Bone marrow (tissue), 2 donors: ENCODE measurements at regions not wholly inside any gene's neighbourhood (a gene's known extent, or its start where the extent isn't known, plus 50 kb on each side); places are given as distances from the start of the nearest gene placed in this dataset.

Experiments used
- DNase-seq, 2 donors: peaks; one replicate each; lab custom pipeline; 2025; lab: John Stamatoyannopoulos, UW

DNA sequence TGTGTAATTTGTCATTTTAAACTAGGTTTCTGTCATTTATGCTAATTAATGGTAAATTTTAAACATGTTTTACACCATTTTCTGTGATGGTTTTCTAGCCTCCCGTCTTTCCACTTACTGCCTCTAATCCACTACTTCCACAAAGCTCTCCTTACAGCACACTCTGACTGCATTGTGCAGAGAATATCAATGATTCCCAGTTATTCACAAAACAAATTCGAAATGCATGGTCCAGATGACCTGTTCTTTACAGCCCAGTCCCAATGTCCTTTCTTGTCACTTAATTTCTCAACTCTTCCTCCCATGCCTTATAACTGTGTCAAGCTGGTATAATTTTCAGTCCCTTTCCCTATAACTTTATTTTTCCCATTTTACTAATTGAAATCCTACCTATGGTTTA is 770.5 kb downstream of the USP25 start:
- no peak for DNase-seq

DNA sequence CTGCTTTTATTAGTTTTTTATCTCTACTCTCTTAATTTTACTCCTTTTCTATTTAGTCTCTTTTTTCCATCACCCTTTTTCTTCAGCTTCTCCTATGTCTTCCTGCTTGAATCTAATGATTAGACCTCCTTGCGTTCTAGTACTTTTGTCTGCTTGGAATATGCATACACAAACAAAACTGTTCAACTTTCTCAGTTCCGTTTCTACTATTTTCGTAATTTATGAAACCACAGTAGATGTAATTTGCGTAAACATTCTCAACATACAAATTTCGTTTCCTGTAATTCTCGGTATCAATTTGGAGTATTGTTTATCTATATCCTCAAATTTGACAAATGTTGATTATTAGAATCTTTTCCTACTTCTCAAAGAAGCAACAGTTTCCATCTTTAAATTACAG is 772.5 kb downstream of the USP25 start:
- no peak for DNase-seq

DNA sequence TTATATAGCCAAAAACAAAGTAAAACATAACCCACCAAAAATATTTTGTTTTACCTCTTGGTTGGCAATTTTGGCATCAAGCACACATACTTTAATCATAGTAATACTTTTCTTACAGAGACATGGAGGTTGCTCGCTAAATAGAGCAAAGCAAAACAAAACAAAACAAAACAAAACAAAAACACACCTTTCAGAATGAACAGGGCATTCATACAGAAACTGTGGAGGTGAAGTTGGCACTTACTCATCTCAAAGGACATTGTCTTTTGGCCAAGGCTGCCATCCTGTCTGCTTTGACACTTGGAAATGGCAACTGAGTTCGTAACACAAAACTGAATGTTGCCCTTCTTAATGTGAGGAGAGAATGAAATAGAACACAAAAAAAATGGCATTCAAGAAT is 773.1 kb downstream of the USP25 start:
- no peak for DNase-seq

DNA sequence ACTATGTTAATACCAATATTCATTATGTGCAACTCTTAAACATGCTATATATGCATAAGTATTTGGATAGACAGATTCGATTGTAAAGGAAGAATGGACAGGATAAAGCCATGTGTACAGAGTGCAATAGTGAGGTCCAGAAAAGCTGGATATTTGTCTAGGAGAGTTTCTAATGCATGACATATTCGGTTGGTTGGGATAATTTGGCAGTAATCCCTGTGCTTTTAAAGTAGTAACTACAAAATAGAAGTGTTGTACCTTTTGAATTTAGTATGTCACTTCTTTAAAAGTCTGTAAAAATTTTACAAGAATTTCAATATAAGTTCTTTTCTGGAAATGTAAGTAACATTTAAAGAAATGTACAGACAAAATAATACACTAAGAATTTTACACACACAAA is 774.5 kb downstream of the USP25 start:
- no peak for DNase-seq

DNA sequence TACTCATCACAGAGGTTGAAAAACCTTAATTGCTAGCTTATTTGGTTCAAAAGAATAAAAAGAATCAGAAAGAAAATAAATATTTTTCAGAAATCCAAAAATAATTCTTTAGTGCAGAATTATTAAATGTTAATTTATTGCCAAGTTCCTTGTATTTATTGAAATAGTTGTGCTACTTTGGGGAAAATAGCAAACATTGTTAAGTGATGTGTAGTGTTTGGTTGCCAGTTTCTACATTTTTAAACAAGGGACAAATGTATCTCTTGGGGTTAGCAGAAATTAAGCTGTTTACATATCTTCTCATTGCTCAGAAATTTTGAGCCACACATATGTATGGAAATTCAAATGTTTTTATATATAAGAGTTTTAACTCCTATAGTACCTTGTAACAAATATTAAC is 775.0 kb downstream of the USP25 start:
- no peak for DNase-seq

DNA sequence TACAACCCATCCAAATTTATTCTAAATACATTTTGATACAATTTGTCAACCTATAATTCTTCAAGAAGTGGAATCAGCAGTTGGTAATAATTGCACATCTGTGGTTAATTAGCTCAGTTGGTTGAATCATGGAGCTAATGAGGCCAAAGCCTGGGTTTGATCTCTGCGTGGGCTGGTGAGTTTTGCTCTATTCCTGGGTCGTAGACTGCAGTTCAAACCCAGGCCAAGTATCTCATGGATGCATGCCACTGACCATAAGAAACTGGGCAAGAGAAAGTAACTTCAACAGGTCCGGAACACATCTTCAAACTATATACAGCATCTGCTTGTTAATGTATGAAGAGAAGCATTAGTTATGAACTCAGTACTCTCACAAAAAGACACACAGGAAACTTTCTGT is 779.7 kb downstream of the USP25 start:
- no peak for DNase-seq

DNA sequence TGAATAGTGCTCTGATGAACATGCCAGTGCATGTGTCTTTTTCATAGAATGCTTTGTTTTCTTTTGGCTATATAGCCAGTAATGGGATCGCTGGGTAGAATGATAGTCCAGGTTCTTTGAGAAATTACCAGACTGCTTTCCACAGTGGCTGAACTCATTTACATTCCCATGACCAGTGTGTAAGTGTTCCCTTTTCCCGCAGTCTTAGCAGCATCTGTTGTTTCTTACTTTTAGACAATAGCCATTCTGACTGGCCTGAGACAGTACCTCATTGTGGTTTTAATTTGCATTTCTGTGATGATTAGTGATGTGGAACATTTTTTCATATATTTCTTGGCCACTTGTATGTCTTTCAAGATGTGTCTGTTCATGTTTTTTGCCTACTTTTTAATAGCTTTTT is 784.5 kb downstream of the USP25 start:
- DNase-seq: no peak

DNA sequence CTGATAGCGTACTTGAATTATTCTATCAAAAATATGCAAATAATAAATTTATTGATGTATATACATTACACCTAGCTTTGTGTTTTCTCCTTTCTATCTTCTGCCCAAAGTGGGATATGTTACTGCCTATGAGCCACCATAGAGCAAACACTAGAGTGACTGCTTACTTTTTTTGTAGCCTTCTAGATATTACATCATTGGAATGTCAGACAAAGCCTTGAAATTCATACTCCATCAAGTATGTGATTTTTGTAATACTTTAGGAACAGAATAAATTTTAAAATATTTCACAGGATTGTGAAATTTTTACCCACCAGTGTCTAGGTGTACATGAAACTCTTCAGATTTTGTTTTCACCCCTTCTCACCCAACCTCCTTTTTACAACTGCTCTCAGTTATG is 787.6 kb downstream of the USP25 start:
- DNase-seq: no peak

DNA sequence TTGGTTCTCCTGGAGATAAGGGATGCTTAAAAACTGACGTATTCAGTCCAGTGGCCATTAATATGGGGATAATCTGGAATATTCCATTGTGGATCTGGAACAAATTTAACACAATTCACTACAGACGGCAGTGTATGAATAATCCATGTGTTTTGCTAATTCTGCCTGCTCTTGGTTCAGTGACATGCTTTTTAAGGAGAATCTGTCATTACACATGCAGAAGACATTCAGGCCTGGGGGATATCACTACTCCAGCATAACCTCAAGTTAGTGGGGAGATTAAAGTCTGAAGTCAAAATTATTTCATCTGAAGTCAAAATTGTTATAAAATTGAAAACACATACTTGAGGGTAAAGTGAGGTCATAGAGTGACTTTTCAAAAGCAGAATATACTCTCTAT is 789.3 kb downstream of the USP25 start:
- DNase-seq: no peak

DNA sequence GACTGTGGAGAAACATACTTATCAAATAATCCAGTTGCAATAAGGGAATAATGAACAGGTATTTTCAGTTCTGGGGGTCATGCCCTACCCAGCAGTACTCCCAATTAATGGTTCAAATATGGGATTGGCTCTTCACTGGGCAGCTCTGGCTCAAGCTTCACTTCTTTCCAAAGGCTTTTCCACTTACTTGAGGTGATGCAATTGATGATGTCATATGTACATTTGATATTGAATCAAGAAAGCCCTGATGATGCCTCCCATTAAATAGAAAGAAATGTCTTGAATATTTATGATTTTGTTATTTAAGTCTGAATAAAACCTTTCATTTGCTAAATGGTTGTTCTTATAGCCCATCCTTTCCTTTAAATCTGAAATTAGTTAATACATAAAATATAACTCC is 789.9 kb downstream of the USP25 start:
- no peak for DNase-seq

DNA sequence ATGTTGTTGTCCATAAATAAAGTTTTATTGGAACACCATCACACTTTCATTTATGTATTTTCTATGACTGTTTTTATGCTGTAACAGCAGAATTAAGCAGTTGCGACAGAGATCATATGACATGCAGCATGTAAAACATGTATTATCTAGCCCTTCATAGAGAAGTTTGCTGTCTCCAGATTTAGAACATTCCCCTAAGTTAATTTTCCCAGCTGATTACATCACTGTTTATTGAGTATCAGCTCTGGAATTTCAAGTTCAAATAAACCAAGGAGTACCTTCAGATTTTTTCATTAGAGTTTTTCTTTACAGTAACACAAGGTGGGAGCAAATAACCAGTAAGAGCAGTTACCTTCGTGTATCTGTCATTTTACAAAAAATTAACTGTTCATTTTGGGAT is 792.8 kb downstream of the USP25 start:
- DNase-seq: no peak

DNA sequence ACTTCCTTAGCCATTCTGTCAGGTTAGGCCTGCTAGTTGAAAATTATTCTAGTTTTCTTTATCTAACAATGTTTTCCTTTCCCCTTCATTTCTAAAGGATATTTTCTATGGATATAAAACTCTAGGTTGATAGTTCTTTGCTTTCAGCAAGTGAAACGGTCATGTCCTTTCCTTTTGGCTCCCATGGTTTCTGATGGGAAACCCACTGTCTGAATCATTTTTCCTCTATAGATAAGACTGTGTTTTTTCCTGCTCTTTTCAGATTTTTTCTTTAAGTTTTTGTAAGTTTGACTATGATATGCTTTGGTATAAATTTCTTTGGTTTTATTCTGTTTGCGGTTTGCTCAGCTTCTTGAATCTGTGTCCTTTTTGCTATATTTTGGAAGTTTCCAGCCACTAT is 800.9 kb downstream of the USP25 start:
- DNase-seq: no peak

DNA sequence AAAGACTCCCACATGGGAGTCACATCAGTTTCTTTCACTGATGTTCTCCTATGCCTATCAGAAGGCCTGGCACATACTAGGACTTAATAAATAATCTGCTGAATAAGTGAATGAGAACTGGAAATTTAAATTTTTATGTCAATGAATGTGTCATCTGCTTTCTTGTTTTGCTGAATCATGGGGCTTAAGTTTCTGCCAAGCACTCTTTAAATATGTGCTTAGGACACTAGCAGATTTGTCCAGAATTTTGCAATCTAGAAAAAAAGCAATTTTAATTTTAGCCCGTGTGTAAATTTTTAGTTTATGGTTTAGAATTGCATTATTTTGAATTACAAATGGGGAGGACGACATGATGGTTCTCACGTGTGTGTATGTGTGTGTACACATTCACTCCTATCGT is 803.1 kb downstream of the USP25 start:
- DNase-seq: no peak

DNA sequence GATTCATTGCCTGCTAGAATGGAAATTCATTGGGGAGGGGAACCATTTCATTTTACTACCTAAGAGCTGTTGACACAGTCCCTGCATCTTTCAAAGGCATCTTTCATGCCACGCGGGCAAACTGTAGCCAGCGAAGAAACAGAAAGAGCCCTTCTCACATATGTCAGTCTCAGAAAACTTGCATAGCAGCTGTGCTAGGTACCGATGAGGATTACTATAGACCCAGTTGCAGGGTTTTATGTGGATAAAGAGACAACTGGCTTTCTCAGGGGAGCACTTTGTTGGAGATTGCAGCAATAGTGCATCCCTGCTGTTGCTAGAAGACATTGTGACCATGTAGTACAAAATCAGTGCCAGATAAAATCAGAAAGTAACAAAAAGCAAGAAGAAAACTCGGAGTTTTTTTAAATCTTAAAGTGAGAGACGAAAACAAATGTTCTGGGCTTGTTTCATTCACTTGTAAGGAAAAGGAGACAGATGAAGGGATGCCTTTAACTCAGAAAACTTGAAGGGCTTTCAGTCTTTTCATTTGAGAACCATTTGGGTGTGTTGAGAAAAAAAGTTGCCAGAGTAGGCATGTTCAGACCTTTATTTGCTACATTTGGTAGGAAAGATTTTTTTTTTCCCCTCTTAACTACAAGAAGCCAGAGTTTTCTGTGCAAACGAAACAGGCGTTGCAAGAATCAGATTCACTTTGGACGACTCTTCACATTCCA is 804.1 kb downstream of the USP25 start:
- DNase-seq: no peak

DNA sequence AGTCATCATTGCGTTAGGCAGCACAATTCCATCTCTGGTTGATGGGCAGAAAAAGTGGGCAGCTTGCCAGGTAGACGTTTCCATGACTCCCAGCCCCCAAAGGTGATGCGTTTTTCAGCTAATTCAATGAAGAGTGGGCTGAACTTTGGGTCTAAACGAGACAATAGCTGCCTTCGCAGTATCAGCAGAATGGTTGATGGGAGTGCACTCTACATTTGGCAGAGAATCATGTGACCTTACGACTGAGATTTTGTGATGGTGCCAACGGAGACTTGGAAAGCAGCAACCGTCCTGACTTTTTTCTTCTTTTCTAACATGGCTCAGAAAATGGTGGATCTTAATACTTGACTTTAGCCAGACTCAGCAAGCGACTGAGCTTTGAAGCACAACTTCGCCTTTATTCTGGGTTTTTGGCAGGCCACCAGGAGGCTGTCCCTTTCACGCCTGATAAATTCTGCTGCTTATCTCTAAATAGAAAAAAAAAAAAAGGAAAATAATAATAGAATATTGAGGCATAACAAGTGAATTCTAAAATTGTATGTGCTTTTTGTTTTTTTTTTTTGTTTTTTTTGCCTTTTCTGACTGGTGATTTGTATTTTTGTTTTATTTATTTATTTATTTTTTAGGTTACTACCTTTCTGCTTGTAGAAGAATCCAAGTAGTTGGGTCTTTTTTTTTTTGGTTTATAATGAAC is 804.8 kb downstream of the USP25 start:
- DNase-seq: no peak

DNA sequence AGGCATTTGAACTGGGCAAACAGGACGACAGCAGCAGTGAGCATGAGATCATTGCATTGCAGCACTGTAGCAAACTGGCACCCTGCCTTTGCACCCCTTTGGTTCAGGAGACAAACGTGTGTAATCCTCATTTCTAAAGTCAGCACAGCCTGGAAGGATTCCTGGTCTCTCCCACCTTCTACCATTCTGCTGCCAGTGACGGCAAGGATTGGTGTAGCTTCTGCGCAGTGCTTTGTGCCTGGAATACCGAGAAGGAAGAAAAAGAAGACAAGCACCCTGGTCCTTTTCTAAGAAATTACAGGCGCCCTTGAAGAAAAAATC is 805.3 kb downstream of the USP25 start:
- DNase-seq: no peak

DNA sequence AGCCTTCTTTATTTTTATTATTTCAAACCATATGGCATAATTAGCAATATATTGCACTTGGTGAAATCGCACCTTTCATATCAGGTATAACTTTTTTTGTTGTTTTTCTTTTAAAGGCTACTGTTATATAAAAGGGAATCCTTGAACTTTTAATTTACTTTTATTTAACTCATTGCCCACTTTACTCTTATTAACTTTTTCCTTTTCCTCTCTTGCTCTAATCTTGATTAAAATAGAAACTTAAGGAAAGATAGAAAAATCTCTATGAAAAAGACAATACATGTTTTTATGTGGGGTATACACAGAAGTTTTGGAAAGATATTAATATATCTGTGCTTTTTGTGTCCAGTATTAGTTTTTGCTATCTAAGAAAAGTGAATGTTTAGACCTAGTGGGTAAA is 805.8 kb downstream of the USP25 start:
- DNase-seq: no peak

DNA sequence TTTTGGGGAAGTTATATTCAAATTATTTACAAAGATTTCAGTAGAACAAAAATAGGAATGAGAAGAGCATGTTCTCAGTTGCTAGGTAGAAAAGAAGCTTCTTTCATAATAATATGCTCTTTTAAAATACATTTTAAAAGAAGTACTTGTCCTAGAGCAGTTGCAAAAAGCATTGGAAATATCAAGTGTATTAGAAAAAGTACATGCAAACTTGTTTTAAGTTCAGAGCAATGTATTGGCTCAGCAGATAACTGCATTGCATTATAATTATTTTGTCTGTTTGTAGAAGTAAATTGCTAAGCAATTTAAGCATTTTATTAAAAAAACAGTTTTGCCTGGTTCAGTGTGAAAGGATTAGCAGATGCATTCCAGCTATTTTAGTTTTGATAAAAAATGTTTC is 806.4 kb downstream of the USP25 start:
- DNase-seq: no peak

DNA sequence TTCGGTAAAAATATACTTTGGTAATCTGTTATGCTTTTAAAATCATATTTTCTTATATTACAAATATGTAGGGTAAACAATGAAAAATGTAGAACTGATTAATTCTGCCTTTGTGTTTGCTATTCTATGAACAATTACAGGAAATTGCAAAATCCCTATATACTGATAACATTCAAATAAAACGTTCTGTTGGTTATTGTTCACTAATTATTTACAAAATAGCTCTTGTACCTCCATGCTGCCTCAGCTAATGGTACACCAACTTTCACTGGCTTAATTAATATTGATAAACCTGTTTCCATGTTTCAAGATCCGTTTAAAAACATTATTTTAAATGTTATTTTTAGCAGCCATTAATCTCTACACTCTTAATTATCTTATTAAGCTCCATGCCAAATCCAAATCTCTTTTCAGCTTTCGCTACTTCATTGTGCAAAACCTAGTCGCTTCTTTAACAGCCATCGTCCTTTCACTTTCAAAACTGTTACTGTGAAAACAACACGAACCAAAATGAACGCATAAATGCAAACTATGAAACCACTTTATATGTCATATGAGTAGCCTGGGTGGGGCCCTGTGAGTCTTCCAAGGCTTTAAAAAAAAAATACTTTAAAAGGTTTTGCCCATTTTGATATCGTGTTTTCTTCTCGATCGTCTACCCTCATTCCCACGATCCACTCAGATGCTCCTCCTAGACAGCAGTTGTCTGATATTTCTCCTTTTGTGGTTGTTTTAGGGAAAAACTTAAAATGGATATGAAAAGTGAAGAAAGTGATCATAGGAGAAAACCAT is 807.1 kb downstream of the USP25 start:
- DNase-seq: no peak

DNA sequence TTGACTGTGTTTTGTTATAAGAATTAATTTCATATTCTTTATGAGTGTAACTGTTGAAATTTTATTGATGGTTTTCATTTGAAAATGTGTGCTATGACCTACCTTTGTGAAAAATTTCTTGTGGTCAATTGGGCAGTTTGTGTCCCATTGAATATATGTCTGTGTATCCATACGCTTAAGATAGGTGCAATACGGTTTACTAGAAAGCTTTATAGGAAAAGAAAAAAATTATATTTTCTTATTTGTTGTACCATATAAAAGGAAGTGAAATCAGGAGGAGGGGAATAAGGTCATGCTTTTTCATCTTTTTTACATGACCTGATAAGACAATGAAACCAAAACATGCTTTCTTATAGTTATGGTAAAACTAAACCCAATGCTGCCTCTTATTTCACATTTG is 807.7 kb downstream of the USP25 start:
- no peak for DNase-seq

DNA sequence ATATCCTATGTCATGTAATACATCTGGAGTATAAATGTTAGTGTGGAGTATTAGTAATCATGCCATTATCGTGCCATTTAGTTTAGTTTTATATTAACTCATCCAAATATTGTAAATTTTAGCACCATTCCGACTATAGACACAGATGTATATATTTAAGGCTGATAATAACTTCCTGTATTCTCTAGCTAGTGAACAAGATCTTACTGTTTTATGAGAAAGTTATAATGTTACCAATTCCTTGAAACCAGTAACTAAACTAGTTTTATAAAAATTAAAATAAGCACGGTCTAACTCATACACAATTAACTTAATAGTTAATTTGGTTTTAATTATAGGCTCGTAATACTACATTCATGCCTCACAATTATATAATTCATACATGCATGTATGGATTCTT is 808.6 kb downstream of the USP25 start:
- DNase-seq: no peak

DNA sequence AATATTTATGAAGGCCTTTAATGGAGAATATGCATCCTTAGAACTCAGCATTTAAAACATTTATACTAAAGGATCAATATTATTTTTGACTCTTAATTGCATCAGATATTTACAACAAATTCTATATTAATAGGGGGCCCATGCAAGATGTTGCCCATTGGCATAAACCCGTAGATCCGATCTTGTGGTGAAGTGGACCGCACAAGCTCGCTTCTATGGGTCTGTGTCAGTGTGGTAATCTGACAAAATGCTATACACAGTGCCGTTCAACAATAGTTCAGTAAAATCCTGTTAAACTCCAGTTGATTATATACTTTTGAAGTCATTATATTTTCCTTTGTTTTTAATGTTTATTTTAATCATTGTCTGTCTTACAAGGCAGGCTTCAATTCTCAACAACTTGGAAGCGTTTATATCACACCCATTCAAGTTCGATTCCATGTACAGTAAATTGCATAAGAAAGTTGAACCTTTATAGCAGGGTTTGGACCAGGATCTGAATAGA is 809.2 kb downstream of the USP25 start:
- DNase-seq: no peak
